Stimulated activated CD4-positive, alpha-beta T cell treated with anti-CD3 and anti-CD28 coated beads, Interleukin-4, amount 100 ng/mL, for 48 hours (primary cell): ENCODE measurements at regions not wholly inside any gene's neighbourhood (a gene's known extent, or its start where the extent isn't known, plus 50 kb on each side); places are given as distances from the start of the nearest gene placed in this dataset.

Experiments used
- DNase-seq, 2 donors: peaks; one replicate each; pipeline ENCODE4 v3.0.0-alpha.2; 2020; ENCODE audit warnings: low read depth in 2 of 2

DNA sequence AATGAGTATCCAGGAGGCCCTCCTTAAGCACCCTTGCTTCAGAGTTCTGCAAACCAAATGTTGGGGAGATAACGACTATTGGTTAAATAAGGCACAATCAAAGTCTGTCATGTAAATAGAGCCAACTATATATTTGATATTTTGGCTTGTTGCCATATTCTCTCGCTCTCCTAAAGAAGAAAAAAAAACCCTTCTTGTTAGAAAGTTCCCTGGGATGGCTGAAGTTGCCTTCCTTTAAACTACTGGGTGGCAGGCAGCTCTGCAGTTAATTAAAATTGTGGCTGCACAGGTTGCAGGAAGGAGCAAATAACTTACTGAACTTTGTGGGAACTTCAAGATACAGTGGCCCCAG lies 227.0 kb upstream of the ANKRD55 start:
- DNase-seq, result no peak

DNA sequence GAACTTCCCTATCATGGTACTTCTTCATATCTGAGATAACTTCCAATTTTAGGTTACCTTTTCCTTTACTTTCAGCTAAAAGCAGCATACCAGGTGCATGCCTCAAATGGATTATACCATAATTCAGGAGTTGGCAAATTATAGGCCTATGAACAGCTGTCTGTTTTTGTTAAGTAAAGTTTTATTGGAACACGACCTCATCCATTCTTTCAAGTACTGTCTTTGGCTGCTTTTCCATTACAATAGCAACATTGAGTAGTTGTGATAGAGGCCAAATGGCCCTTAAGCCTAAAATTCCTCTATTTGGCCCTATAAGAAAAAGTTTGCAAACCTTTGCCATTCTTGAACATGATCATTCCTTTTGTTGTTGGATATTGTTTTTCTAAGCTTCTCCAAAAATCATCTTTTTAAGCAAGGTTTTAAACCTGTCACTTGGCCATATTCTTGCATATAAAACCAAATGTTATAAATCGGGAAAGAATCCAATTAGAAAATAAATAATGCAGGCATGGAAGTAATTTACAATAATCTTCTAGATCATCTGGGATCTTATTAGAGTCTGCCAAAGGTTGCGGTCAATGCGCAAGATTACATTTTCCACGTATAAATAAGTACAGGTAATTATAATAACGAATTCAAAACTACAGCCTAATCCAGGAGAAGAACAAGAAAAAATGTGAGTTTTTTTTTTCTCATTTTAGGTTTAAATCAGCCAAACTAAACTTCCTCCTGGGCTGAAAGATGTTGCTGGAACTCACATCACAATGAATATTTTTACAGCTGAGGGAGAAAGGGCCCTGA lies 226.5 kb upstream of the ANKRD55 start:
- DNase-seq, result no peak

DNA sequence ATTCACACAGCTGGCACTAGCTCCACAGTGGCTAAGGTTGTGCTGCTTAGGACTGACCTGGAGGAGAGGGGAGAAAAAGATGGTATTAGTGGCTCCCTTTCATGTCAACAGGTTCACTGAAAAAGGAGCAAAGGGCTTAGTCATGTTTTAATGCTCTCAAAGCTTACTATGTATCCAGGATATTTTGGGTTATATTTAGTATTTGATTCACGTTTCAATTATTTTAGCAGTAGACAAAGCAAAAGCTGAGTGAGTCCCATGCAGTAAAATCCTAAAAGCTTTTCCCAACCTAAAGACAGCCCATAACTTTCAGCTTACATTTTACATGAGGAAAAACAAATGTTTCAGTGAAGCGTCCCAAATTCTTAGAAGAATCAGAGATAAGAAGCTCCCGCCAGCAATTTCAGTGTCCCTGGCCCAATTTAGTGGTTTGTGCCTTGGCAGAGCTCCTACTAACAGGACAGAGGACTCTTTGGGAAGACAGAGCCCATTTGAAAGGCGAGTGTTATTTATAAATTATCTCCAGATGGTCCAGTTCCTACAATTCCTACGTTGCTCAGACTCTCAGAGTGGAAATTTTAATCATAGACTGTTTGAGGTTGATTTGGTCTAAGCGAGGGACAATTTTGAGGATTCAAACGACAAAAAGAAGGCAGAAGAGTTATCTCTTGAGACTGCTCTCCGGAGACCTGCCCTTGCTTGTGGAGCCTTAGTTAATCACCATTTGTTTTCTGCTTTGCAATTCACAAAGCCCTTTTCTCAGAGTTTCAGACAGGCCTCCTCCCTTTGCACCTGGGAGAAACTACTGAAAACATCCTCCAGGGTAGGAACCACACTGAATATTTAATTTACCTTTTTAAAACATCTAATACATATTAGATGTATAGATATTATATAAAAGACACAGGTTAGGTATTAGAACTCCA lies 225.0 kb upstream of the ANKRD55 start:
- no peak for DNase-seq

DNA sequence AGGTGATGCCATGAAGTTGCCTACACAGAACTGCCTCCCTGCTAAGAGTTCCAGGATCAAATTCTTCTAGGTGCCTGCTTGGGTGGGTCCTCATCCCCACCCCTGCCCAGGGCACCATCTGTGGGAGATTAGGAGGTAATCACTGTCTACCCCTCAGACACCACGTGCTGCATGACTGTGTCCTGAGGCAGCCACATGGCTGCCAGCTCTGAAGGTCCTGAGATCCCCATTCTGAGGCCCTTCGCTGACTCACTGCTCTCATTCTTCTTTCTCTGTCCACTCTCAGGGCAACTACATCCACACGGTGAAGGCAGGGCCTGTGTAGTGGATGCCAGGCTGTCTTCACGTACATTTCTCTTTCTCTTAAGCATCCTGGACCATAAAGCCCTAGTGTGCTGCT lies 222.9 kb upstream of the ANKRD55 start:
- DNase-seq, result no peak

GRCh38 chr5:56455417-56455816 lies 222.3 kb upstream of the ANKRD55 start:
- no peak for DNase-seq

DNA sequence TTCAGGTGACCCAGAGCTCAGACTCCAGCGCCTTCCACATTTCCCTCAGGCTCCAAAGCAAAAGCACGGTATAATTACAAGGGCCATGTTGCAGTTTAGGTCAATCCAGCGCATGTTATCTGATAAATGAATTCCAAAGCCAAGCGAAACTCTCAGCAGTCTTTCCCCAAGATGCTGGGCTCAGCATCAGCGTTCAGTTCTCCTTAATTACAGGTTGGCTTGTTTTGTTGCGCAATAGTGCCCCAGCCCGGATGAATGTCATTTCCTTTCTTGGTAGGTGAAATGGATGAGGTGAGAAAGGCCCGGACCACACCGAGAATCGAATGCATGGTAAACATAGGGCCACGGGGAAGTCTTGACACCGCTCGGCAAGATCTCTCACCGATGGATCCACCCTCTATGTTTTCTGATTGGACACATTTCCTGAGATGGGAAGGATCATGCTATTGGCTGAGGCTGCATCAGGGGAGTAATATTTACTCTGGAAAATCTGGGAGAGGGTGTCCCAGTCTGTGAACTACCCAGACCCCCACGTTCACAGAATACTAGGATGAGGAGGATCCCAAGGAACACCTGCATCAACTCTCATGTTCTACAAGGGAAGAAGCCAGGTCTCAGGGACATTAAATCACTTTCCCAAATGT lies 221.2 kb upstream of the ANKRD55 start:
- DNase-seq, result no peak

DNA sequence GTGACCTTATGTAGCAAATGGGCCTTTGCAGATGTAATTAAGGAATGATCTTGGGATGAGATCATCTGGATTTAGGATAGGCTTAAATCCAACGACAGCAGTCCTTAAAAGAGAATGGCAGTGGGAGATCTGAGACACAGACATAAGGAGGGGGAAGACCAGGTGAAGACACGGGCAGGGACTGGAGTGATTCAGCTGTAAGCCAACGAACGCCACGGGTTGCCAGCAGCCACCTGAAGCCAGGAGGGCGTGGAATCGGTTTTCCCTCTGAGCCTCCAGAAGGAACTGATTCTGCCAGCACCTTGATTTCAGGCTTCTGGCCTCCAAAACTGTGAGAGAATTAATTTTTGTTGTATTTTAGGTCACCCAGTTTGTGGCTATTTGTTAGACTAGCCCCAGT lies 218.6 kb upstream of the ANKRD55 start:
- DNase-seq, result no peak

DNA sequence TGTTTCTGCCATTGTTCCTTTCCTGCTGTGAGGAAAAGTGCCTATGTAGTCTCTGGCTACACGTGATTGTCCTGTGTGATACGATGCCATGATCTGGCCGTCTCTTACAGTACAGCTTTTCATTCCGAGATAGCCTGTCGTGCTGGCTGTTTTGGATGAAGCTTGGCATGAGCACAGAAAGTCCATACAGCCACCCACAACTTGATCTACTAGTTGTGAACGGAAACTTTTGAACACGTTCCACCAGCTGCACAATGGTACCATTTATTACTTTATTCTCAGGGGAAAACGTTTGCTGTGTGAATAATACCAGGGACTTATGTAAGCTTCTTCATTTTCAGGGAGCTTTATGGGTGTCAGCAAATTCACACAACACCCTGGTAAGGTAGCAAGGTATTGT lies 217.6 kb upstream of the ANKRD55 start:
- no peak for DNase-seq

GRCh38 chr5:56449071-56449640 lies 216.0 kb upstream of the ANKRD55 start:
- no peak for DNase-seq

GRCh38 chr5:56447656-56448055 lies 214.5 kb upstream of the ANKRD55 start:
- DNase-seq, result no peak

DNA sequence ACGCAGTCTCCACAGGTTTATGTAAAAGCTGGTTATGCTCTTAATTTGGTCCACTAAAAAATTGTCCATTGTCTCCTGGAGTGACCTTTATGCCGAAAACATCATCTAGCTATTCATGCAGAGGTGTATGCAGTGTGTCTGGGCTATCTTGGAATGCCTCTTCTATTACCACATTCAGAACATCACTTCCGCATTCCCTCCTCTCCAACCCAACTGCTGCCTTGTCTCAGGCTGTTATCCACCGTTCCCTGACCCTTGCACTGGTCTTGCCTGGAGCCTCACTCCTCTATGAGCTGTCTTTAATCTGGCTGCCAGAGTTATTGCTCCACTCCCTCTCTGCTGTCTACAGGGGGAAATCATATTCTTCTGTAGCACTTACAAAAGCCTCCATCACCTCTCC lies 214.1 kb upstream of the ANKRD55 start:
- no peak for DNase-seq

GRCh38 chr5:56446728-56447127 lies 213.6 kb upstream of the ANKRD55 start:
- DNase-seq, result no peak

- no peak for DNase-seq
These were observed 210.7 kb upstream of the ANKRD55 start for GRCh38 chr5:56443826-56444225.

DNA sequence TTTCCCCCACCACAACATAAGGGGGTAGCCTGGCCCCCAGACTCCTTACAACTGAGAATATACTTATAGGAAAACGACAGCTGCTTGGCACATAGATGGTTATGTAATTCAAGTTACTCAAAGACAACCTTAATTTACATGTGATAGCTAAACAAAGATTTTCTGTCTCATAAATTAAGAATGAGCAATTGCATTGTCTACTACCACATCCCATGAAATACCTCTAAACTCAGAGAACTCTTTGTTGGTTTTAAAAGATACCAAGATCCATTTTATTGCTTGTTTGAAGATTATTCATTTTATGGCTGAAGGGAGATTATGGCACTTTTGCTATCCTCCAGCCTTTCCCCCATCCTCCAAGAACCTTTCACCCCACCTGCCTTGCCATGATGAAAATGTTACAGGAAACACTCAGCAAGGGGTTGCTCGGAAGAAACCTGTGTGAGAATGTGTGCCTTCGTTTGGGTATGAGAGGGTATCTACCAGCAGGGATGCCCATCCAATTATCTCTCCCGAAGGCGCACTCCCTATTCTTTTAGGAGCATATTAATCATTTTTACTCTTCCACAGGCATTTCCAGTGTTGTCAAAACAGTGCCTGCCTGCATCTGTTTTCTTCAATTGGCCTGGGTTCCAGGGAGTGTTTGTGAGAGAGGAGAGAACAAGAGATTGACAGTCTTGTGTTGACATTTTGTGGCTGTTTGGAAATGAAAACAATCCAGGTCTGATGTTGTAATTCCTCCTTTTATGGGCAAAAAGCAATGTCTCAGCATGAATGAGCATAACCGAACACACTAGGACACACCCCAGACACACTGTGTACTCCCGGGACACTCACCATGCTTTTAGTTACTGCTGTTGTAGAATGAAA lies 208.0 kb upstream of the ANKRD55 start:
- DNase-seq, result no peak

DNA sequence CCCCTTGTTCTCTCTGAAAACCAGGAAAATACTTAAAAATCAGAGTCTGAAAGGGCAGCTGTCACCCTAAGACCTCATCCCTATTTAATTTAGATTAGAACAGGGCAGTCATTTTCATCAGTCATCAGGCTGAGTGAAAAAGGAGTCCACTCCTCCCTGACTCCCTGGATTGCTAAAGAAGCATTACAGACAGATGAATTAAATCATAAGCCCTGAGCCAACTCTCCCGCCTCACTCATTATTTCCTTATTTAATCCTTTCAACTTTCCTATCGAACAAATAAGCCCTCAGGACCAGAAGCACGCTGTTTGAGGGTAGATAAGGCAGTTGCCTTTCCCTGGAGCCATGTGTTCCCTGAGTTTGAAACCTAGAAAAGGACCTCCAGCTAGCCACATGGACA lies 201.9 kb upstream of the ANKRD55 start:
- DNase-seq, result no peak

DNA sequence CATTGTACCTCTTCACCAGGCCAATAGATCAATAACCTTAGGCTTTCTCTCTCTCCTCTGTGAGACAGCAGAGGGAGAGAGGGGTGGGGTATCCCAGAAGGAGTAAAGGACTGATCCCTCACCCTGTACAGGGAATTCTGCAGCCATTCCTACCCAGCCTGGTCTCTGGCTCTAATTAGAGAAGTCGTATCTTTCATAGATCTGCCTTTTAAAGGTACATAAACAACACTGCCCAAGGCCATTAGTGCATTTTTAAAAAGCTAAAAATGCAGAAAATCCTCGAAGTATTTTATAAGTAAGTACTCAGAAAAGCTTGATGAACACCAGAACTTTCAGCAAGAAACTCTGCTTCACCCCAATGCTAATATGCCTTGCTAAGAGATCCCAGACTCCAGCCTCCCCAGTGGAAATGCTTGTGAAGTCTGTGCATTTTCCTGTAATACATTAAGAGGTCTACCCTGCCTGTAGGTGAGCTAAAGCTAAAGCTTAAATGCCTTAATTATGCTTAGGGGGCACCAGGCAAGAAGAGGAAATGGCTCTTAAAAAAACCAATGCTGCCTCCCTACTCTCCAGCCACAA lies 200.0 kb upstream of the ANKRD55 start:
- no peak for DNase-seq

DNA sequence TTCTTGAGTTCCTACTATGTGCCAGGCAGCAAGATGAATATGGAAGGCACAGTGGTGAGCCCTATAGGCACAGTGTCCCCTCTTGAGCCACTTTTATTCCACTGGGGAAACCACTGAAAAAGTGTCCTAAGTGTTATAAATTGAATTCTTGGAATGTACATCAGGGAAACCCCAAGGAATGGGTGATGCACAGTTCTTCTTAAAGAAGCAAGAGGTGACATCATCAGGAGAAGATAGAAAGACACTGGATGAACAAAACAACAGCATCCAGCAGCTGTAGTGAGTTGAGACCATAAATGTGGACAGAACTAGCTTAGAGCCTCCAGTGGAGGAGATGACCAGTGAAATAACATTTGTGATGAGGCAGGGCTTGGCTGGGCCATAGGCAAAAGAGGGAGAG lies 199.2 kb upstream of the ANKRD55 start:
- no peak for DNase-seq

DNA sequence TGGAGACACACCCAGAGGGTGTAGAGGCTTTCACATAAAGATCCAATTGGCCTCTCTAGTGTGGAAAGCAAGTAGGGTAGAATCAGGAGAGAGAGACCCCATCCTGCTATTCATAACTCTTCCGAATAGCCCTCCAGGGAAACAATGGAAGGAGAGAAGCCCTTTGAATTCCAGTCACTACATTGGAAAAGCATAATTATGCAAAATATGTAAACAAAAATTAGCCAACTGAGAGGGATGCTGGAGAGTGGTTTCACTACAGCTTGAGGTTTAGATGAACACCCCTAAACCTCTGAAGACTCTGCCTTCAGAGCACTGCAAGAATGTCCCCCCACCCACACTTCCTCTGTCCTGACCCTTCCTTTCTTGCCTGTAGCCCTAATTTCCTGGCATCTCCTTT lies 197.3 kb upstream of the ANKRD55 start:
- no peak for DNase-seq

DNA sequence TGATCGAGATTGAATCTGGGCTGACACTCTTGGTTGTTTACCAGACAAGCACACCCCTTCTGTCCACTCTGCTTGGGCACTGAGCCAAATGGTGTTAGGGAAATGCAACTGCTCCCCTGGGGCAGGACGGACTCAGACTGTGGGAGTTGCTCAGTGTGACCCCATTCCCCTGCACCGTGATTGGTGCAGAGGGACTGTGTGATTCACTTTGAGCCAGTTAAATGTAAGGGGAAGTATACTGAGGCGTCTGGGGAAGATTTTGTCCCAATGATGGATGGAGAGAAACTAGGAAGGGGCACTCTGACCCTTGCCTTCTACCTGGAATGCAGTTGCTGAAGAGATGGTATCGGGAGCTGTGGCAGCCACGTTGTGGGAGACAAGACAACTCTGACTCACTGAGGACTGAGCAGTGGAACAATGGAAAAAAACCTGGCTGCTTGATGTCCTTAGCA lies 196.0 kb upstream of the ANKRD55 start:
- no peak for DNase-seq

- no peak for DNase-seq
These were observed 193.6 kb upstream of the ANKRD55 start for GRCh38 chr5:56426693-56427092.
